ENCODE measurements at regions not wholly inside any gene's neighbourhood (a gene's known extent, or its start where the extent isn't known, plus 50 kb on each side); places are given as distances from the start of the nearest gene placed in this dataset.

DNA sequence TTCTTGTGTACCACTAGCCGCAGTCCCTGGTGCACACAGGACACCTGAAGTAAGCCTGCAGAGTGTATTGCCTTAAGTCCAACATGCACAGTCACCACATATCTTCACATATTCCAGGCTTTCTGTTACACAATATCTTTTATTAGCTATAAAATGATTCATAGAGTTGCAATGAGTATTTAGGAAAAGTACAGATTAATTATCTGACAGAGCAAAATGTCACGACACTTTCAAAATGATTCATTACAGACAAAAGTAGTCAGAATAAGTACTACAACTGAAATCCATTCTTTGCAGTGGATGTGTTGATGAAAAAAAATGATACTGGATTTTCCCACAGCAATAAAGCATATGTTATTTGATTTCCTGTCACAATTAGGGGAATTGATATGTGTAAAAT, 199.5 kb upstream of the ASCC3 start:
- H4K20me1 ChIP-seq (ENCODE audit: insufficient read depth) = no peaks in the 10 kb centered on the region
- H3K27ac ChIP-seq (ENCODE audit: low read depth, low read length) = no peak overlapping the region
- ChIA-PET RAD21 (ENCODE audit: low non-redundant PET in 1 of 2, low total read pairs in 2 of 2, uncharacterized antibody in 2 of 2, unreplicated experiment in 2 of 2) (no interaction called here), POLR2A (no interaction called here), CTCF (no interaction called here)
- no peak overlapping the region for H3K4me3 ChIP-seq (replicated peaks in 1 of 2; ENCODE audit: low read depth in 1 of 2, low read length in 2 of 2)
- intact Hi-C loops (cut with micrococcal nuclease) = no loop called here
- DNase-seq (ENCODE audit: low read depth, low spot score) = no peak
- H3K9me3 ChIP-seq (ENCODE audit: control insufficient read depth in 1 of 2, insufficient read depth in 1 of 2, low read depth in 1 of 2, low read length in 2 of 2) = no peaks in the 10 kb centered on the region
- no peaks in the 10 kb centered on the region for H3K36me3 ChIP-seq (ENCODE audit: control insufficient read depth in 1 of 2, insufficient read depth in 2 of 2, low read length in 2 of 2)
- no peak overlapping the region for H3K9ac ChIP-seq (ENCODE audit: low read length)
- ATAC-seq = no peak
- H3K27me3 ChIP-seq (ENCODE audit: insufficient read depth, low read length) = no peaks in the 10 kb centered on the region
- H3K79me2 ChIP-seq (ENCODE audit: insufficient read depth, low read length) = no peaks in the 10 kb centered on the region
- peak overlapping the region; percentile 38 for H2AFZ ChIP-seq (ENCODE audit: low read depth, low read length, poor library complexity, severe bottlenecking)
- peaks cover 0 to 14% of the 10 kb centered on the region in 2 experiments; a peak in 3 of 4 replicates for H3K4me1 ChIP-seq (ENCODE audit: control insufficient read depth in 1 of 2, insufficient read depth in 2 of 2, low read length in 2 of 2)
- H3K4me2 ChIP-seq (ENCODE audit: low read length) = no peak overlapping the region
- no TSS peak for BruUV-seq (replicated peaks)
- TF ChIP-seq EZH2phosphoT487 (IDR thresholded peaks at IDR 0.05; ENCODE audit: borderline replicate concordance) (no peak), CEBPB (IDR thresholded peaks at IDR 0.05; ENCODE audit: low read depth) (peak; percentile 35; the same call in 1 of the 2 replicates), EZH2 (IDR thresholded peaks at IDR 0.05) (no peak), EGR1 (IDR thresholded peaks at IDR 0.05; ENCODE audit: low read depth) (no peak)
- TF ChIP-seq, protein P1, sequence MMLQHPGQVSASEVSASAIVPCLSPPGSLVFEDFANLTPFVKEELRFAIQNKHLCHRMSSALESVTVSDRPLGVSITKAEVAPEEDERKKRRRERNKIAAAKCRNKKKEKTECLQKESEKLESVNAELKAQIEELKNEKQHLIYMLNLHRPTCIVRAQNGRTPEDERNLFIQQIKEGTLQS (IDR thresholded peaks at IDR 0.05) = no peak
- TF ChIP-seq, protein P2, sequence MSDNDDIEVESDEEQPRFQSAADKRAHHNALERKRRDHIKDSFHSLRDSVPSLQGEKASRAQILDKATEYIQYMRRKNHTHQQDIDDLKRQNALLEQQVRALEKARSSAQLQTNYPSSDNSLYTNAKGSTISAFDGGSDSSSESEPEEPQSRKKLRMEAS (IDR thresholded peaks at IDR 0.05) = no peak
- H3K9me2 ChIP-seq (ENCODE audit: insufficient read depth) = no peaks in the 10 kb centered on the region

DNA sequence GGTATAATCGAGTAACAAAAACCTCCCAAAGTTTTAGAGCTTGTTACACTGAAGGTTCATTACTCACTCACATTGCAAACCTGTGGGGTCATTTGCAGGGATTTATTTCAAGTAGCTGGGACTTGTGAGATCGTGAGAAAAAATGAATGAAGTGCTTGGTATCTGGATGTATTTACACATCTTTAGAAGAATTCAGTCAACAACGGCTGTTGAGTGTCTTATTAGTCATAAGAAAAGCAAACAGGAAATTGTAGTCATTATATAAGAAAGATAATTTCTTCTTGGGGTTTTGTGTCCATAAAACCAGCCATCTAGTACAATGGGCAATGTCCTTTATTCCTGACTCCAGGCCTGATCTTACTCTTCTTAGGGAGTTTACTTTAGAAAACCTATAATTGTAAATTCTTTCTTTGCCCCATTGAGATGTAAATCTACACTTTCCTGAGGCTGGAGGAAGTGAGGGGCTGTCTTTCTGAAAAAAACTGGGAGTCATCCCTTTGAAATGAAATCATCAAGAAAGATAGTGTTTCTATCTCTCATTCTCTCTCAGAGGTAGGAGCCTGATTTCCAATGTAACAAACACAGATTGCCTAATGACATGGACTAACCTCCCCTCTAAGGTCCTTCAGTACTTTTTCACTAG, 202.5 kb upstream of the ASCC3 start:
- no TSS peak for BruUV-seq (replicated peaks)
- no peak overlapping the region for H3K27ac ChIP-seq (ENCODE audit: low read depth, low read length)
- TF ChIP-seq, protein P1 (IDR thresholded peaks at IDR 0.05) = no peak
- TF ChIP-seq SP1 (IDR thresholded peaks at IDR 0.05; ENCODE audit: low read depth) = peak; percentile 15; the same call in 1 of the 2 replicates
- H3K4me2 ChIP-seq (ENCODE audit: low read length) = peak overlapping the region; percentile 33
- H3K4me3 ChIP-seq (replicated peaks in 1 of 2; ENCODE audit: low read depth in 1 of 2, low read length in 2 of 2) = no peak overlapping the region
- H3K36me3 ChIP-seq (ENCODE audit: control insufficient read depth in 1 of 2, insufficient read depth in 2 of 2, low read length in 2 of 2) = no peaks in the 10 kb centered on the region
- H3K9me2 ChIP-seq (ENCODE audit: insufficient read depth) = no peaks in the 10 kb centered on the region
- intact Hi-C loops (cut with micrococcal nuclease) = no loop called here
- H3K9ac ChIP-seq (ENCODE audit: low read length) = no peak overlapping the region
- no peaks in the 10 kb centered on the region for H3K79me2 ChIP-seq (ENCODE audit: insufficient read depth, low read length)
- H4K20me1 ChIP-seq (ENCODE audit: insufficient read depth) = no peaks in the 10 kb centered on the region
- RAD21 ChIA-PET (ENCODE audit: low non-redundant PET in 1 of 2, low total read pairs in 2 of 2, uncharacterized antibody in 2 of 2, unreplicated experiment in 2 of 2) = no interaction called here
- peak overlapping the region; percentile 97 for H2AFZ ChIP-seq (ENCODE audit: low read depth, low read length, poor library complexity, severe bottlenecking)
- CTCF ChIA-PET = no interaction called here
- H3K4me1 ChIP-seq (ENCODE audit: control insufficient read depth in 1 of 2, insufficient read depth in 2 of 2, low read length in 2 of 2) = peaks cover 0 to 14% of the 10 kb centered on the region in 2 experiments; a peak in 3 of 4 replicates
- POLR2A ChIA-PET = no interaction called here
- no peaks in the 10 kb centered on the region for H3K27me3 ChIP-seq (ENCODE audit: insufficient read depth, low read length)
- ATAC-seq = no peak; the same call in 1 of the 2 replicates
- DNase-seq (ENCODE audit: low read depth, low spot score) = no peak
- no peaks in the 10 kb centered on the region for H3K9me3 ChIP-seq (ENCODE audit: control insufficient read depth in 1 of 2, insufficient read depth in 1 of 2, low read depth in 1 of 2, low read length in 2 of 2)

All from HCT116 (cell line).